ENCODE measurements at regions not wholly inside any gene's neighbourhood (a gene's known extent, or its start where the extent isn't known, plus 50 kb on each side); places are given as distances from the start of the nearest gene placed in this dataset.

GRCh38 chr14:43232261-43232660 lies 1274.8 kb downstream of the FSCB start:
- TF ChIP-seq RAD21 (IDR thresholded peaks at IDR 0.05; ENCODE audit: low read length) (no peak), CEBPB (IDR thresholded peaks at IDR 0.05; ENCODE audit: low read depth, low read length) (no peak), CTCF (conservative IDR thresholded peaks at IDR 0.05; ENCODE audit: low read depth, low read length) (no peak), FOS (IDR thresholded peaks at IDR 0.05; ENCODE audit: low read depth, low read length) (no peak), USF2 (IDR thresholded peaks at IDR 0.05; ENCODE audit: low read depth, low read length) (no peak), POLR2A (IDR thresholded peaks at IDR 0.05; ENCODE audit: low read depth, low read length) (no peak)
